Right atrium auricular region (tissue), 2 donors: ENCODE measurements at regions not wholly inside any gene's neighbourhood (a gene's known extent, or its start where the extent isn't known, plus 50 kb on each side); places are given as distances from the start of the nearest gene placed in this dataset.

Experiments used
- DNase-seq: peaks from one replicate; pipeline ENCODE4 v3.0.0-alpha.2; 2019; ENCODE audit warnings: low spot score
- H3K27ac ChIP-seq, 2 donors: fragments of 200-600 bp; sonication (generic); 1 replicate in 1 of 2; 2 replicates in 1 of 2; pipeline ENCODE4 v1.5.1; 2016 to 2019
- H3K27me3 ChIP-seq, 2 donors: fragments of 200-600 bp; sonication (generic); one replicate each; pipeline versions ENCODE4 v1.5.1 to v1.6.0; 2017 to 2019
- H3K36me3 ChIP-seq: fragments of 200-600 bp; sonication (generic); one replicate; pipeline ENCODE4 v1.5.1; 2016
- H3K4me1 ChIP-seq, 2 donors: fragments of 200-600 bp; sonication (generic); one replicate each; pipeline versions ENCODE4 v1.5.1 to v1.6.0; 2017 to 2019
- H3K4me3 ChIP-seq, 2 donors: fragments of 200-600 bp; sonication (generic); 1 replicate in 1 of 2; 2 replicates in 1 of 2; pipeline ENCODE4 v1.5.1; 2017 to 2019; ENCODE audit warnings: mild to moderate bottlenecking in 1 of 2, moderate library complexity in 1 of 2
- H3K9me3 ChIP-seq, 2 donors: fragments of 200-600 bp; sonication (generic); one replicate each; pipeline ENCODE4 v1.5.1; 2019
- TF ChIP-seq, protein P1 (sequence below), 2 donors: fragments of 200-600 bp; sonication (generic); IDR thresholded peaks; one replicate each; pipeline ENCODE4 v1.5.1; 2019; ENCODE audit warnings: antibody characterized with exemption in 2 of 2

DNA sequence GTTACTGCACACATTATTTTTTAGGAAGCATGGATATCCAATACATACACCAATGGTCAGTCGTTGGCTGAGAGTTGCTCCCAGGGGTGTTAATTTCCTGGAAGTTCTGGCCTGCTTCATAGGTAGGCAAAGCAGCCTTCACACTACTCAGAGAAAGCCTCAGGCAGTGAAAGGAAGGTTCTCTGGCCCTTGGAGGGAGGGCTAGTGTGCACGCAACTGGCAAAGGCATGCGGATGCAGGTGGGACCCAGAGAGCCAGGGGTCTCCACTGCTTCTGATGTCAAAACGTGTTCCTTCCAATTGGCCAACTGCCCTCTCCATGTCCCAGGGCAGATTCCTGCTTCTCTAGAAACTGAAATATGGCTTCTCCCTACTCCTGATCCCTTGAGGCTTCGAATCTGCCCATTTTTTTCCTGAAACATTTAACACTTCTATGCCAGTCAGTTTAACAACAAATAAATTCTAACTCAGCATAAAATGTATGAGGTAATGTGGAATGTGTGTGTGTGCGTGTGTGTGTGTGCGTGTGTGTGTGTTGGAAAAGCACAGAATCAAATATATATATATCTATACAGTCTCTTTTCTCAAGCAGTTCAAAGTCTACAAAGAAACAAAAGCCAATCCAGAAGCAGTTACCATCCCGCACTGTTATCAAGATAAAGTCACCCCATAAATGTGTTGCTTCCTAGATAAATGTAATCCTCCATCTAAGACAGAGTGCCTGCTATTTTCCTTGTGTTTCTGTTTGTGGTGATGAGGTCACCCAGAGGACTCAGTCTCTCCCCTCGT, 94.0 kb upstream of the HIVEP1 start:
- Histone ChIP-seq H3K27ac (peak overlapping the region in 1 of 2 donors; percentile 3), H3K4me3 (no peak overlapping the region), H3K27me3 (no peaks in the 10 kb centered on the region), H3K4me1 (peaks cover 0 to 7% of the 10 kb centered on the region in 2 donors), H3K9me3 (no peaks in the 10 kb centered on the region), H3K36me3 (no peaks in the 10 kb centered on the region)
- no peak for DNase-seq
- TF ChIP-seq, protein P1, sequence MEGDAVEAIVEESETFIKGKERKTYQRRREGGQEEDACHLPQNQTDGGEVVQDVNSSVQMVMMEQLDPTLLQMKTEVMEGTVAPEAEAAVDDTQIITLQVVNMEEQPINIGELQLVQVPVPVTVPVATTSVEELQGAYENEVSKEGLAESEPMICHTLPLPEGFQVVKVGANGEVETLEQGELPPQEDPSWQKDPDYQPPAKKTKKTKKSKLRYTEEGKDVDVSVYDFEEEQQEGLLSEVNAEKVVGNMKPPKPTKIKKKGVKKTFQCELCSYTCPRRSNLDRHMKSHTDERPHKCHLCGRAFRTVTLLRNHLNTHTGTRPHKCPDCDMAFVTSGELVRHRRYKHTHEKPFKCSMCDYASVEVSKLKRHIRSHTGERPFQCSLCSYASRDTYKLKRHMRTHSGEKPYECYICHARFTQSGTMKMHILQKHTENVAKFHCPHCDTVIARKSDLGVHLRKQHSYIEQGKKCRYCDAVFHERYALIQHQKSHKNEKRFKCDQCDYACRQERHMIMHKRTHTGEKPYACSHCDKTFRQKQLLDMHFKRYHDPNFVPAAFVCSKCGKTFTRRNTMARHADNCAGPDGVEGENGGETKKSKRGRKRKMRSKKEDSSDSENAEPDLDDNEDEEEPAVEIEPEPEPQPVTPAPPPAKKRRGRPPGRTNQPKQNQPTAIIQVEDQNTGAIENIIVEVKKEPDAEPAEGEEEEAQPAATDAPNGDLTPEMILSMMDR (IDR thresholded peaks at IDR 0.05) = no peak

DNA sequence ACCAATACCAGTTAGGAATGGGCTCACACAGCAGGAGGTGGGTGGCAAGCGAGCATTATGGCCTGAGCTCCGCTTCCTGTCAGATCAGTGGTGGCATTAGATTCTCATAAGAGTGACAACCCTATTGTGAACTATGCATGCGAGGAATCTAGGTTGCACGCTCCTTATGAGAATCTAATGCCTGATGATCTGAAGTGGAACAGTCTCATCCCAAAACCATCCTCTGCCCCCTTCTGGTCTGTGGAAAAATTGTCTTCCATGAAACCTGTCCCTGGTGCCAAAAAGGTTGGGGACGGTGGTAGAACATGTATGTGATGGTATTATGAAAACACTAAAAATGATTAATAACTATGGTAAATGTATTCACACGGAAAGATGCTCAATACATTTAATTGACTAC, 99.7 kb upstream of the HIVEP1 start:
- no peak overlapping the region for H3K27ac ChIP-seq
- TF ChIP-seq, protein P1 (IDR thresholded peaks at IDR 0.05) = no peak
- H3K36me3 ChIP-seq = no peaks in the 10 kb centered on the region
- no peaks in the 10 kb centered on the region for H3K27me3 ChIP-seq
- no peaks in the 10 kb centered on the region for H3K4me1 ChIP-seq
- H3K9me3 ChIP-seq = no peaks in the 10 kb centered on the region
- no peak for DNase-seq
- H3K4me3 ChIP-seq = no peak overlapping the region

DNA sequence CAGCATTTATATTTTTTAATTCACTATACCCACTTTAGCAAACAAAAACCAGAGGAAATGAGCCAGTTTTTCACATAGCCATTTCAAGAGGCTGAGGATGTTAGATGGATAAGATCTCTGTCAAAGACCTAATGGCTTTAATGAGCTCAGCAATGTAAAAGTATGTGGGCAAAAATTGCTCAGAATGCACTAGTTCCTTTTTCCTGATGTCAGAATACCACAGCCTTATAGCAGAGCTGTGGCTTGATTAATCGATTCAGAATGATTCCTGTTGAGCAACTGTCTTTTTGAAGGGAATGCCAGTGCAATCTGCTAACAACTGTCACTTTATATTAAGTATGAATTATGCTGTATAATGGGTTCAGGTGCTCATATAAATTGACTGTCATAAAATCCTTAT, 100.6 kb upstream of the HIVEP1 start:
- Histone ChIP-seq H3K4me1 (no peaks in the 10 kb centered on the region), H3K27ac (no peak overlapping the region), H3K36me3 (no peaks in the 10 kb centered on the region), H3K9me3 (no peaks in the 10 kb centered on the region), H3K4me3 (no peak overlapping the region), H3K27me3 (no peaks in the 10 kb centered on the region)
- DNase-seq = no peak
- TF ChIP-seq, protein P1 (IDR thresholded peaks at IDR 0.05) = no peak

DNA sequence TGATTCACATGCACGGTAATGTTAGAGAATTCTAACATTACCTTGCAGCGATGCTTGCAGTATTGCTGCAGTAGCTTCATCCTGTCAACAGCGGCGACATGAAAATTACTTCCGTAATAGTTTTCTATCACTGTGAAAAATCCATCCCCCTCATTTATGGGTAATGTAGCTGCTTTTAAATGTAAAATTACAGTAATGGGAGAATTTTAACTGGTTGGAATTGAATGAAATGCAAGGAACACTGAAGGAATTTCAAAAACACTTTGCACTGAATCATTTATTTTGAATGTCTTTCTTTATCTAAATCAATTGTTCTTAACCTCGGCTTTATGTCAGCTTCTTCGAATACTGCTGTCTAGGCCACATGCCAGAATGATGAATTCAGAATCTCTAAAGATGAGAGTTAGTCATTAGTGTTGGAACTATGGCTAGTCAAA, 102.4 kb upstream of the HIVEP1 start:
- H3K27me3 ChIP-seq = no peaks in the 10 kb centered on the region
- no peak for DNase-seq
- H3K4me3 ChIP-seq = no peak overlapping the region
- H3K36me3 ChIP-seq = no peaks in the 10 kb centered on the region
- TF ChIP-seq, protein P1 (IDR thresholded peaks at IDR 0.05) = no peak
- no peak overlapping the region for H3K27ac ChIP-seq
- H3K9me3 ChIP-seq = no peaks in the 10 kb centered on the region
- H3K4me1 ChIP-seq = no peaks in the 10 kb centered on the region

DNA sequence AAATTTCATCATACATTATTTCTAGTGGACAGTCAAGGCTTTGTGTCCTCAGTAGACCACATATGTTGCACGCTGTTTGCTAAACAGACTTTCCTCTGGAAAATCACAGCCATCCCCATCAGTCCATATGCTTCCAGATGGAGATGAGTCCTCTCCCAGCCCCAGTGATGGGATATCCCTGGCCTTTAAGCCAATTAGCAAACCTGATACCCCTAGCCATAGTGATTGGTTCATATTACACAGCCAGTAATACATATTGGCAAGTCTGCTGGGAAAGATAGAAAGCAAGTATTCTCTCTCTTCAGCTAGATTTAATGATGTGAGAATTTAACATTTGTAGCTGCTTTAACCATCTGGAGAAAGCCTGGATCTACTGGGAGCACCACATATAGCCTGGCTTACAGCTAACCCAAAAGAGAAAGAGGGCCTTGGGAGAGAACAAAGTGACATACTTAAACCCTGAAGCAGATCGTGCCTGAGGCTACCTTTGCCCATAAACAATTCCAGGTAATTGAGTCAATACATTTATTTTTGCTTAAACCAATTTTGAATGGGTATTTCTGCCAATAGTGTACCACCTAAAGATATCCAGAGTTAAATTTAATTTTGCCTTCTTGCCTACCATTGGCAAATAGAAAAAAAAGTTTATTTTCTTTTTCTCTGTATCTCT, 103.5 kb upstream of the HIVEP1 start:
- H3K4me1 ChIP-seq = no peaks in the 10 kb centered on the region
- DNase-seq = no peak
- TF ChIP-seq, protein P1 (IDR thresholded peaks at IDR 0.05) = no peak
- H3K27me3 ChIP-seq = no peaks in the 10 kb centered on the region
- H3K36me3 ChIP-seq = no peaks in the 10 kb centered on the region
- no peak overlapping the region for H3K4me3 ChIP-seq
- H3K9me3 ChIP-seq = no peaks in the 10 kb centered on the region
- H3K27ac ChIP-seq = no peak overlapping the region
